ENCODE measurements at regions not wholly inside any gene's neighbourhood (a gene's known extent, or its start where the extent isn't known, plus 50 kb on each side); places are given as distances from the start of the nearest gene placed in this dataset.

DNA sequence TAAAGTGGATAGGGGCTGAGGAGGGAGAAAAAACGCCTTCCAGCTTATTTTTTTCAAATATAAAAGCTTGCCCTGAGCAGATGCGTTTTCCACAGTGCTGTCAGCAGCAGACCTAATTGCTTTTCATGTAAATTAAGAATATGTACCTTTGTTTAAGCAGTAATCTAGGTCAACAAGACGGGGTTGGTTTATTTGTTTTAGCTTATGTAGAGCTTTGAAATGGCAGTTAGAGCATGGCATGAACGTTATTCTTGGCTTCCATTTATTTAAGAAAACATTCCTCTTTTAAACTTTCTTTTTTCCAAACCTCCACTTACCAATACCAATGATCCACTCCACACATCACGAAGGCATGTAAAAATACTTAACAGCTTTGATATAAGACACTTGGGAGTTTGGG lies 220.3 kb upstream of the TENM3 start:
- no peak overlapping the region for H3K4me3 ChIP-seq (ENCODE audit: low read depth, low read length)
- peak; percentile 1 for DNase-seq (ENCODE audit: low read depth)

GRCh38 chr4:182023469-182023868 lies 219.7 kb upstream of the TENM3 start:
- H3K4me3 ChIP-seq (ENCODE audit: low read depth, low read length) = no peak overlapping the region
- no peak for DNase-seq (ENCODE audit: low read depth)

DNA sequence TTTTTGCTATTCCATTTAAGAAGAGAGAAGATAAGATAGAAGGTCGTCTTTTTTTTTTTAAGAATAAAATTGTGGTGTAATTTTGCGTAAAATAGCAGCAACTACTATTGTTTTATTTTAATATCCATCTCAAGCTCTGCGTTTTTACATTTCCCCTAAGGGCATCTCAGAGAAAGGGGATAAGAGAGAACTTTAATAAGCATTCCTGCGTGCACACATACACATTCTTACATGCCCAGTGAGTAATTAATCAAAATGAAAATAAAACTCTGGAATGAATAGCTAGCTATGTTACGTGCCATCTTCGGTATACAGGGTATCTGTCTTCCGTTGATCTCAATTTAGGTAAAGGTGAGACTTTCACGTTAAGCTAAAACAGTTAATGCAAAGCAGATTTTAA lies 200.3 kb upstream of the TENM3 start:
- no peak overlapping the region for H3K4me3 ChIP-seq (ENCODE audit: low read depth, low read length)
- DNase-seq (ENCODE audit: low read depth) = no peak

DNA sequence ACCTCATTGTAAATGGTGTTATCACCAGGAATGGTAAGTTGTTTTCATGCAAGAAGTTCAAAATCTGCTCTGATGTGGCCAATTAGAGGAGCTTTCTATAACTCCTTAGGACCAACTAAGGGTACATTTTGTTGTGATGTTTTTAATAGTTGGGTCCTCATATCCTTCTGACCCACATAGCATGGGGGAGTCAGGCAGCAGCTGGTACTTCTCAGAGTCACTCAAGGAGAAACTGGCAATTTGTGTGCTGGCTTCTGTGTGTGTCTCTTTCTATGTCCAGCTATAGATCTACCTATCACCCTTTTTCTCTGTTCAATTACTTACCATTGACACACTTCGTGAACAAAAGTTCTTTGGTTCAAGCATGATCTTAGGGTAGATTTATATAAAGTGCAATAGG lies 194.3 kb upstream of the TENM3 start:
- no peak for DNase-seq (ENCODE audit: low read depth)
- H3K4me3 ChIP-seq (ENCODE audit: low read depth, low read length) = no peak overlapping the region

GRCh38 chr4:182056866-182057265 lies 186.3 kb upstream of the TENM3 start:
- no peak overlapping the region for H3K4me3 ChIP-seq (ENCODE audit: low read depth, low read length)
- no peak for DNase-seq (ENCODE audit: low read depth)

DNA sequence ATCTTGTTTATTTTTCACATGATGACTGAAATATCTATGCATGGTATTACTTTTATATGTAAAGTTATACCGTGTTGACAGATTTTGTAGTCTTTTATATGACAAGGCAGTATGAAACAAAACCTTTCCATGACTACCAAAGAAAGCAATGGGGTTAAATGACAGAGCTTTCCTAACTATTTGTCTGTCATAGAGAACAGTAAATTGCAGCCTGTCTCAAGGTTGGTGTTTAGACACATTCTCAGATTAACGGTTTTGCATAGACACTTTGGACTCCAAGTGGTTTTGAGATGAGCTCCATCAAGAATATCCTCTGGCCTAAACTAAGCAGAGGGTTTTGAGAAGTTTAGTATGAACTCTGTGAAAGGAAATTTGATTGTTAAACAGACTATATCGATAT lies 180.7 kb upstream of the TENM3 start:
- no peak overlapping the region for H3K4me3 ChIP-seq (ENCODE audit: low read depth, low read length)
- no peak for DNase-seq (ENCODE audit: low read depth)

DNA sequence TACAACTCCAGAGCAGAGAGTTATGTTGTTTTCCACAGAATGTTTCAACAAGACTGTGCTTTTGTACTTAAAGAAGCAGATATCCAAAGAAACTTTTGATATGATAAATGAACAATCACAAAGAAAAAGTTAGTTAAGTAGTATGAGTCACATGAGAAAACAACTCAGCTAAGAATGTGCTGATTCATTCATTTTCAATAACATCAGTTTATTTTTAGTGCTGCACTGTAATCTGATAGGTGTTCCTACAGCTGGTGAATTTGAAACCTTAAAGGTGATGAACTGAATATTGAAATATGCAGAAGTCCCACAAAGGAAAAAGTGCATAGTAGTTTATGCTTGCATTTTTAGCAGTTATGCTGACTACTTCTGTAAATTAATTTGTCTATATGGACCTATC lies 180.3 kb upstream of the TENM3 start:
- H3K4me3 ChIP-seq (ENCODE audit: low read depth, low read length) = no peak overlapping the region
- DNase-seq (ENCODE audit: low read depth) = peak; percentile 65

DNA sequence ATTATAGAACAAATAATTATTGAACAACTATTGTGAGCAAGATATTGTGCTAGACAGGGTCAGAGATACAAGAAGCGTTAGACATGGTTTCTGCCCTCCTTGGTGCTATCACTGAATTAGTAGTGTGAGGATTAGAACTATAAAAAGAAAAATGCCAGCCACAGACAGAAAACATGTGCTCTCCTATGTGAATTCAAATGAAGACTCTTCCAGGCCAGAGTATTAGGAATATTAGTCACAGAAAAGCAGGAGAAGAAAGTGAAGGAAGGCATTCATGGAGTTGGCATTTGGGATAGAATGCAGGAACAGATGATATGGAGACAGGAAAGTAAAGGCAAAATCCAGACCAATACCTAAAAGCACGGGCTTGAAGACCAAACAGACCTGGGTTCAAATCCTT lies 179.6 kb upstream of the TENM3 start:
- H3K4me3 ChIP-seq (ENCODE audit: low read depth, low read length) = no peak overlapping the region
- DNase-seq (ENCODE audit: low read depth) = no peak

DNA sequence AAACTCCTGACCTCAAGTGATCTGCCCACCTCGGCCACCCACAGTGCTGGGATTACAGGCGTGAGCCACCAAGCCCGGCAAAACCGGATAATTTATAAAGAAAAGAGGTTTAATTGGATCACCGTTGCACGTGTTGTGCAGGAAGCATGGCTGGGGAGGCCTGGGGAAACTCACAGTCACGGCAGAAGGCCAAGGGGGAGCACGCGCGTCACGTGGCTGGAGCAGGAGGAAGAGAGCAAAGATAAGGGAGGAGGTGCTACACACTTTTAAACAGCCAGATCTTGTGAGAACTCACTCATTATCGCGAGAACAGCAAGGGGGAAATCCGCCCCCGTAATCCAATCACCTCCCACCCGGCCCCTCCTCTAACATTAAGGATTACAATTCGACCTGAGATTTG lies 177.9 kb upstream of the TENM3 start:
- no peak for DNase-seq (ENCODE audit: low read depth)
- H3K4me3 ChIP-seq (ENCODE audit: low read depth, low read length) = no peak overlapping the region

- DNase-seq (ENCODE audit: low read depth) = no peak
These were observed 177.2 kb upstream of the TENM3 start for GRCh38 chr4:182066037-182066436.

GRCh38 chr4:182067828-182068227 lies 175.4 kb upstream of the TENM3 start:
- H3K4me3 ChIP-seq (ENCODE audit: low read depth, low read length) = no peak overlapping the region

More at GRCh38 chr4:182066037-182066436, 177.2 kb upstream of the TENM3 start:
- no peak overlapping the region for H3K4me3 ChIP-seq (ENCODE audit: low read depth, low read length)

GRCh38 chr4:182068920-182069319 lies 174.3 kb upstream of the TENM3 start:
- H3K4me3 ChIP-seq (ENCODE audit: low read depth, low read length) = no peak overlapping the region
- DNase-seq (ENCODE audit: low read depth) = no peak

More at GRCh38 chr4:182067828-182068227, 175.4 kb upstream of the TENM3 start:
- DNase-seq (ENCODE audit: low read depth) = no peak

GRCh38 chr4:182073278-182073677 lies 169.9 kb upstream of the TENM3 start:
- no peak overlapping the region for H3K4me3 ChIP-seq (ENCODE audit: low read depth, low read length)
- DNase-seq (ENCODE audit: low read depth) = no peak

DNA sequence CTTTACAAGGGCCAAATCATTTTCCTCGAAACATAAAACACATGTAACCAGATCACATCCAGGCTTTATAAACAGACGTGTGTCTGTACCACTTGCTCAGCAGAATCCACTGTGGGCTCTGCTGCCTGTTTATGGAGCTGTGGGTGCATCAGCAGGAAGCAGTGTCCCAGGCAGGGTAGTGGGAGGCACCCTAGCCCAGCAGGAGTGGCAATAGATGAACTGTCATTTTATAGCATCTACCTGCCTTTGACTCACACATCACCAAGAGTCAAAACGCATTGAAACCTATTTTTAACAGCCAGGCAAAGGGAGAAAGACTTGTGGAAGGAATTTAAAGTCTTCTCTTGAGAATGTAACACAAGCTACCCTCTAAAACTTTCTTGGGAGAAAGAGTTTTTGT lies 169.1 kb upstream of the TENM3 start:
- DNase-seq (ENCODE audit: low read depth) = no peak
- no peak overlapping the region for H3K4me3 ChIP-seq (ENCODE audit: low read depth, low read length)

DNA sequence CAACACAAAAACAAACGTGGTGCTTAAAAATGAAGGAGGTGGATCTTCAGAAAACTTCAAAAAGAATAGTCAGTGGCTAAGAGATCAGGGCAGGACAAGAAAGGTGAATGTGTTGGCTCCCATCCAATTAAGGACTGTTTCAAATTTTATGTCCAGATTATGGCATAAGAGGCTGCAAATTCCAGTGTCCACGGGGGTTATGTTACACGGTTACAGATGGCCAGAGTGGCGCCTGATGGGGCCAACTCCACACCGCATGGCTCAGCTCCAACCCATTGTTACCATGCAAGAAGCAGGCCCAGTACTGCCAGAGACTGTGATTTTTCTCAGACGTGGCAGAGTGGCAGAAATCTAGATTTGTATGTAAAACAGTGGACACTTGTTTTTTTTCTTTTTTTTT lies 168.4 kb upstream of the TENM3 start:
- no peak for DNase-seq (ENCODE audit: low read depth)
- H3K4me3 ChIP-seq (ENCODE audit: low read depth, low read length) = no peak overlapping the region

DNA sequence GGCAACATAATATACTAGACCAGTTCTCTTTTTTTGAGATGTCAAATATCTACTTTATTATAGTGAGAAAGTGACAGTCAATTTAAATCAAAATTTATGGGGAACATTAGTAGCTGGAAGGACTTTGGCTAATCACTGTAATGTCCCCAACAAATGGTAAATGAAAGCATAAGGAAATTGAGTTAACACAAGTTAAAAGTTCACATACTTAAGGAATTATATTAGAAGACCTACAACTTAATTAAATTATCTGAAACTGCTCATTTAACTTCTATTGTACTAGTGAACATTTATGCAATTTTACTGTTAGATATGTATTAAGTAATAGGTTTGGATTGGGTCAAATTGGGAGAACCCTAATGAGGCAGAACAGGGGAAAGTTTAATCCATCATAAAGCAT lies 160.3 kb upstream of the TENM3 start:
- no peak for DNase-seq (ENCODE audit: low read depth)
- no peak overlapping the region for H3K4me3 ChIP-seq (ENCODE audit: low read depth, low read length)

DNA sequence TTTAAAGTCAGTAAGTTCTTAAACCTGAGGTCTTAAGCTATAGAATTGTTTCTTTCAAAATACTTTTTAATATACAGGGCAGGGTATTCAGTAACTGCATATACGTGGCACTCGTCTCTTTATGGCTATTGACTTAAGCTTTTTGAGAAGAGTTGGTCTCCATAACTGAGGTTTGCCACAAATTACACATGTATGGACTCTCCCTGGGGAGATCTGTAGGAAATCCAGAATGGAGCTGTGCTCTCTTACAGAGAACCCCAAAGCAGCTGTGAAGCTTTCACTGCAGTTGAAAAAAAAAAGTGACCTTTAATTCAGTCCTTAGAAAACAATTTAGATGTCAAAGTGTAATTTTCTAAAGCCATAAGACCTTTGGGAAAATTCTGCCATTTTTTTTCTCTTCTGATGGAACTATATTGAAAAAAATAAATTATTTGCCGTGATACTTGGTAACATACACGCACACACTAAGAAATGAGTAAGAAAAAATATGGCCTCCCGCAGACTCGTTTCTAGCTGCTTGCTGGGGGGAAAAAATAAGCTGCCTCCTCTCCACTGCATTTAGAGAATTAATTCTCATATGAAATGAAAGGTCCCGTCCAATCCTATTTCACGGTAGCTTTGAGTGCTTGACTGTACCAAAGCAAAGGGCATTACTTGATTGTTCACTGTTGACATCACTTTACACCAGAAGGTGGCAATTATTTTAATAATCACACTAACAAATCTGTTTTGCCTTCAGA lies 159.4 kb upstream of the TENM3 start:
- no peak for DNase-seq (ENCODE audit: low read depth)
- H3K4me3 ChIP-seq (ENCODE audit: low read depth, low read length) = no peak overlapping the region

GRCh38 chr4:182085051-182085480 lies 158.1 kb upstream of the TENM3 start:
- H3K4me3 ChIP-seq (ENCODE audit: low read depth, low read length) = no peak overlapping the region
- no peak for DNase-seq (ENCODE audit: low read depth)

DNA sequence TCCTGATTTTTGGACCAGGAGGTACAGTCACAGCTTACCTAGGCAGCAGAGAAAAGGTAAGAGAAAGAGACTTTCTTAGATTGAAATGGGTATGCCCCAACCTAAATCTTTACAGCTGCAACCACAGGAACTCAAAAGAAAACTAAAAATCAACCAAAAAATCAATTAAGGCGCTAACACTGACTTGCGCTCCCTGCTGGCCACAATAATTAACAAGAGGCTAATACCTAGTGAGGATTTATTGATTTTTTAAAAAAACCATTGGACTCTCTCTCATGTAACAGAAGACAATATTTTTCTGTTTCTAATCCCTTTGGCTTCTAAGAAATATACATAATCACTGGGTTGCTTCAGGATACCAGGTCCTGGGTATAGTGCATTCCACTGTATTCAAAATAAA lies 153.9 kb upstream of the TENM3 start:
- H3K4me3 ChIP-seq (ENCODE audit: low read depth, low read length) = no peak overlapping the region
- no peak for DNase-seq (ENCODE audit: low read depth)

GRCh38 chr4:182090186-182090585 lies 153.0 kb upstream of the TENM3 start:
- no peak overlapping the region for H3K4me3 ChIP-seq (ENCODE audit: low read depth, low read length)
- no peak for DNase-seq (ENCODE audit: low read depth)

DNA sequence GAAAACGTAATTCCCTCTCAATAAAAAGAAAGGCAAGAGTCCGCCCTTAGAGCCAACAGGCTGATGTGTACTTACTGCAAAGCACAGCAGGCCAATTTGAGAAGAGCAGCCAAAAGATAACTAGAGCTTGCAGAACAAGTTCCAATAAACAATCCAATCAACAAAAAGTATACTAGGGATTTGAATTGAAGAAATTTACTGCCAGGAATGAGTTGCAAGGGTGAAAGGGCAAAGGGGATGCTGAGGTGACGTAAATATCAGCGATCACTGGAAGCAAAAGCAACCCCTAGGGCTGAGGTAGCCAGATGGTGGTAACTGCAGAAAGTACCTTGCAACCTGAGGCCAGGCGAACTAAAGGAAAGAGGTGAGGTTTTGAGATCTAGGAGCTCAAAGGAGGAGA lies 152.1 kb upstream of the TENM3 start:
- DNase-seq (ENCODE audit: low read depth) = no peak
- H3K4me3 ChIP-seq (ENCODE audit: low read depth, low read length) = no peak overlapping the region

DNA sequence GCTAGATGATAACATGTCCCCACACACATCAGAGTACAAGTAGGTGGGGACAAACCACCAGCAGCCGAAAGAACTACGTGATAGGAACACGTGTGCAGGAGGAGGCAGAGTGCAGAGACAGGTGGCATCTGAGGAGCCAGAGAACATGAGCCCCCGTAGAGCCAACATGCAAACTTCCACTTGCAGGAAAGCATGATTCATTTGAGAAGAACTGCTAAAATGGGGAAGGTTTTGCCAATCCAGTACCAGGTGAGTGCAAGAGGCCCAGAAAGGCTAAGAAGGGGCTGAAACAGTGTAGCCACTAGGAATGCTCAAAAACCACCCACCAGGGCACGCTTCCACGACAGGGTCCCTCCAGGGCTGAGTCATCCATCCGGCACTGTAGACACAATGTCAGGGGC lies 149.8 kb upstream of the TENM3 start:
- H3K4me3 ChIP-seq (ENCODE audit: low read depth, low read length) = no peak overlapping the region
- no peak for DNase-seq (ENCODE audit: low read depth)

Measured in skeletal muscle cell (primary cell).